ENCODE measurements at regions not wholly inside any gene's neighbourhood (a gene's known extent, or its start where the extent isn't known, plus 50 kb on each side); places are given as distances from the start of the nearest gene placed in this dataset.

GRCh38 chr3:64856977-64857516, 169.2 kb upstream of the ADAMTS9 start:
- DNase-seq (ENCODE audit: low spot score) = no peak
- no peak for FAIRE-seq

GRCh38 chr3:64856106-64856505, 168.3 kb upstream of the ADAMTS9 start:
- DNase-seq (ENCODE audit: low spot score) (no peak), FAIRE-seq (no peak)

GRCh38 chr3:64853456-64853855, 165.7 kb upstream of the ADAMTS9 start:
- no peak for DNase-seq (ENCODE audit: low spot score)
- no peak for FAIRE-seq

- DNase-seq (ENCODE audit: low spot score) (no peak), FAIRE-seq (no peak)
These were observed 164.9 kb upstream of the ADAMTS9 start for GRCh38 chr3:64852738-64853137.

GRCh38 chr3:64848822-64849221, 161.0 kb upstream of the ADAMTS9 start:
- FAIRE-seq = no peak
- no peak for DNase-seq (ENCODE audit: low spot score)

- DNase-seq (ENCODE audit: low spot score) (no peak), FAIRE-seq (no peak)
These were observed 160.5 kb upstream of the ADAMTS9 start for GRCh38 chr3:64848127-64848800.

GRCh38 chr3:64844558-64844957, 156.8 kb upstream of the ADAMTS9 start:
- FAIRE-seq (no peak), DNase-seq (ENCODE audit: low spot score) (no peak)

- no peak for FAIRE-seq
- DNase-seq (ENCODE audit: low spot score) = no peak
These were observed 150.4 kb upstream of the ADAMTS9 start for GRCh38 chr3:64837986-64838735.

- FAIRE-seq = no peak
These were observed 149.4 kb upstream of the ADAMTS9 start for GRCh38 chr3:64837126-64837738.

GRCh38 chr3:64836097-64836496, 148.3 kb upstream of the ADAMTS9 start:
- DNase-seq (ENCODE audit: low spot score) (no peak), FAIRE-seq (no peak)

More at GRCh38 chr3:64837126-64837738, 149.4 kb upstream of the ADAMTS9 start:
- no peak for DNase-seq (ENCODE audit: low spot score)

- FAIRE-seq = no peak
These were observed 144.3 kb upstream of the ADAMTS9 start for GRCh38 chr3:64832098-64832497.

GRCh38 chr3:64830681-64831080, 142.9 kb upstream of the ADAMTS9 start:
- DNase-seq (ENCODE audit: low spot score) (no peak), FAIRE-seq (no peak)

More at GRCh38 chr3:64832098-64832497, 144.3 kb upstream of the ADAMTS9 start:
- DNase-seq (ENCODE audit: low spot score) = no peak

- no peak for FAIRE-seq
- no peak for DNase-seq (ENCODE audit: low spot score)
These were observed 141.5 kb upstream of the ADAMTS9 start for GRCh38 chr3:64829331-64829730.

- FAIRE-seq (no peak), DNase-seq (ENCODE audit: low spot score) (no peak)
These were observed 140.5 kb upstream of the ADAMTS9 start for GRCh38 chr3:64828276-64828675.

GRCh38 chr3:64827431-64827830, 139.6 kb upstream of the ADAMTS9 start:
- no peak for DNase-seq (ENCODE audit: low spot score)

GRCh38 chr3:64827019-64827418, 139.2 kb upstream of the ADAMTS9 start:
- no peak for DNase-seq (ENCODE audit: low spot score)
- FAIRE-seq = no peak

More at GRCh38 chr3:64827431-64827830, 139.6 kb upstream of the ADAMTS9 start:
- no peak for FAIRE-seq

- no peak for FAIRE-seq
These were observed 137.8 kb upstream of the ADAMTS9 start for GRCh38 chr3:64825404-64826120.

GRCh38 chr3:64824394-64824909, 136.7 kb upstream of the ADAMTS9 start:
- FAIRE-seq = no peak
- no peak for DNase-seq (ENCODE audit: low spot score)

More at GRCh38 chr3:64825404-64826120, 137.8 kb upstream of the ADAMTS9 start:
- no peak for DNase-seq (ENCODE audit: low spot score)

GRCh38 chr3:64818196-64818595, 130.4 kb upstream of the ADAMTS9 start:
- FAIRE-seq = no peak

GRCh38 chr3:64816355-64816754, 128.6 kb upstream of the ADAMTS9 start:
- DNase-seq (ENCODE audit: low spot score) (no peak), FAIRE-seq (no peak)

More at GRCh38 chr3:64818196-64818595, 130.4 kb upstream of the ADAMTS9 start:
- no peak for DNase-seq (ENCODE audit: low spot score)

- no peak for FAIRE-seq
- no peak for DNase-seq (ENCODE audit: low spot score)
These were observed 128.0 kb upstream of the ADAMTS9 start for GRCh38 chr3:64815789-64816188.

All from urothelium cell line (cell line).